ENCODE measurements at regions not wholly inside any gene's neighbourhood (a gene's known extent, or its start where the extent isn't known, plus 50 kb on each side); places are given as distances from the start of the nearest gene placed in this dataset.
"Not testable (repeated sequence)": the region's sequence is repeated elsewhere in the genome, so short reads cannot be mapped to it uniquely, and the experiment has no call there.

GRCh38 chr2:87526258-87526657, 221.6 kb upstream of the PLGLB2 start:
- not testable (repeated sequence) for TF ChIP-seq CTCF, POLR2A, POLR2AphosphoS5 (IDR thresholded peaks at IDR 0.05)
